SHP77 (cell line): ENCODE measurements at regions not wholly inside any gene's neighbourhood (a gene's known extent, or its start where the extent isn't known, plus 50 kb on each side); places are given as distances from the start of the nearest gene placed in this dataset.

ENCODE experiments used
- DNase-seq, 2 experiments: peaks; one replicate each; lab custom pipeline; 2025; lab: John Stamatoyannopoulos, UW

GRCh38 chr5:171650597-171650996, 135.0 kb upstream of the SMIM23 start:
- no peak for DNase-seq

- no peak for DNase-seq
These were observed 134.5 kb upstream of the SMIM23 start for GRCh38 chr5:171651102-171651501.

GRCh38 chr5:171654881-171655280, 130.7 kb upstream of the SMIM23 start:
- no peak for DNase-seq

- no peak for DNase-seq
These were observed 128.1 kb upstream of the SMIM23 start for GRCh38 chr5:171657473-171657872.

- no peak for DNase-seq
These were observed 125.7 kb upstream of the SMIM23 start for GRCh38 chr5:171659896-171660295.

- DNase-seq, result no peak
These were observed 125.2 kb upstream of the SMIM23 start for GRCh38 chr5:171660434-171660833.

GRCh38 chr5:171661143-171661542, 124.5 kb upstream of the SMIM23 start:
- no peak for DNase-seq

GRCh38 chr5:171663311-171664085, 122.1 kb upstream of the SMIM23 start:
- DNase-seq, result no peak

- DNase-seq, result no peak
These were observed 121.1 kb upstream of the SMIM23 start for GRCh38 chr5:171664489-171664888.

- DNase-seq, result no peak
These were observed 118.8 kb upstream of the SMIM23 start for GRCh38 chr5:171666815-171667214.

GRCh38 chr5:171667341-171668096, 118.1 kb upstream of the SMIM23 start:
- no peak for DNase-seq

GRCh38 chr5:171668097-171668412, 117.6 kb upstream of the SMIM23 start:
- no peak for DNase-seq

- DNase-seq, result no peak
These were observed 116.0 kb upstream of the SMIM23 start for GRCh38 chr5:171669571-171669970.

- DNase-seq, result no peak
These were observed 113.1 kb upstream of the SMIM23 start for GRCh38 chr5:171672556-171672955.

GRCh38 chr5:171673328-171673727, 112.3 kb upstream of the SMIM23 start:
- DNase-seq, result no peak

- DNase-seq, result no peak
These were observed 111.8 kb upstream of the SMIM23 start for GRCh38 chr5:171673840-171674239.

- DNase-seq, result no peak
These were observed 110.1 kb upstream of the SMIM23 start for GRCh38 chr5:171675511-171675910.

GRCh38 chr5:171676286-171676944, 109.2 kb upstream of the SMIM23 start:
- DNase-seq, result no peak

GRCh38 chr5:171678646-171679045, 107.0 kb upstream of the SMIM23 start:
- no peak for DNase-seq

- no peak for DNase-seq
These were observed 105.1 kb upstream of the SMIM23 start for GRCh38 chr5:171680485-171680884.

GRCh38 chr5:171681061-171681460, 104.6 kb upstream of the SMIM23 start:
- DNase-seq, result no peak

GRCh38 chr5:171681677-171682076, 103.9 kb upstream of the SMIM23 start:
- DNase-seq, result no peak

GRCh38 chr5:171682801-171683200, 102.8 kb upstream of the SMIM23 start:
- DNase-seq, result no peak
